ENCODE measurements at regions not wholly inside any gene's neighbourhood (a gene's known extent, or its start where the extent isn't known, plus 50 kb on each side); places are given as distances from the start of the nearest gene placed in this dataset.
"Not testable (repeated sequence)": the region's sequence is repeated elsewhere in the genome, so short reads cannot be mapped to it uniquely, and the experiment has no call there.

DNA sequence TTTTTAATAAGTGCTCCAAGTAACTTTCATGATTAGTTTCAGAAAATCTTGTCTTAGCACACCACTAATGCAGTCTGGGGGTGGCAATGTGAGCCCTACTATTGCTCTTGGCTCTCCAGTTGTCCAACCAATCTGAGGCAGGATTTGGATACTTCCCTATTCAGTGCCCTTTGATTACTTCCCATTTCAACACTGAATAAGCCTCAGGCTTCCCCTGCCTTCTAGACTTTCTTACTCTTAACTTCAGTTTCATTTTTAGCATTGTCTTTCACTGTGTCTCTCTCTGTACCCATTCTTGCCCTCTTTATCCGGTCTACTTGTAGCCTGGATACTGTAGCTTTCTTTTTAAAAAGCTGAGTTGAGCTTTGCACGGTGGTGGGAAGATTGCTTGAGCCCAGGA, 186.1 kb downstream of the C9orf152 start:
- no peaks in the 10 kb centered on the region for H3K36me3 ChIP-seq (ENCODE audit: insufficient read depth, low read length)
- H3K4me3 ChIP-seq (ENCODE audit: low read length), result no peak overlapping the region
- H3K9me3 ChIP-seq (ENCODE audit: low read length), result no peaks in the 10 kb centered on the region
- no peaks in the 10 kb centered on the region for H3K27me3 ChIP-seq (ENCODE audit: insufficient read depth, low read length)
- no peak overlapping the region for H2AFZ ChIP-seq (ENCODE audit: low read depth, low read length)
- H3K4me1 ChIP-seq (ENCODE audit: insufficient read depth, low read length), result peaks cover 2% of the 10 kb centered on the region

DNA sequence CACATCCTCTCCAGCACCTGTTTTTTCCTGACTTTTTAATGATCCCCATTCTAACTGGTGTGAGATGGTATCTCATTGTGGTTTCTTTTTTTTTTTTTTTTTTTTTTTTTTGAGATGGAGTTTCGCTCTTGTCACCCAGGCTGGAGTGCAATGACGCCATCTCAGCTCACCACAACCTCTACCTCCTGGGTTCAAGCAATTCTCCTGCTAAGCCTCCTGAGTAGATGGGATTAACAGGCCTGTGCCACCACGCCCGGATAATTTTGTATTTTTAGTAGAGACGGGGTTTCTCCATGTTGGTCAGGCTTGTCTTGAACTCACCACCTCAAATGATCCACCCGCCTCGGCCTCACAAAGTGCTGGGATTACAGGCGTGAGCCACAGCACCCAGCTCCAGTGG, 184.7 kb downstream of the C9orf152 start:
- peaks cover 14% of the 10 kb centered on the region for H3K4me1 ChIP-seq (ENCODE audit: insufficient read depth, low read length)
- not testable (repeated sequence) for H3K27me3 ChIP-seq (ENCODE audit: insufficient read depth, low read length); H3K4me3 ChIP-seq (ENCODE audit: low read length); H3K36me3 ChIP-seq (ENCODE audit: insufficient read depth, low read length); H3K9me3 ChIP-seq (ENCODE audit: low read length); H2AFZ ChIP-seq (ENCODE audit: low read depth, low read length)

DNA sequence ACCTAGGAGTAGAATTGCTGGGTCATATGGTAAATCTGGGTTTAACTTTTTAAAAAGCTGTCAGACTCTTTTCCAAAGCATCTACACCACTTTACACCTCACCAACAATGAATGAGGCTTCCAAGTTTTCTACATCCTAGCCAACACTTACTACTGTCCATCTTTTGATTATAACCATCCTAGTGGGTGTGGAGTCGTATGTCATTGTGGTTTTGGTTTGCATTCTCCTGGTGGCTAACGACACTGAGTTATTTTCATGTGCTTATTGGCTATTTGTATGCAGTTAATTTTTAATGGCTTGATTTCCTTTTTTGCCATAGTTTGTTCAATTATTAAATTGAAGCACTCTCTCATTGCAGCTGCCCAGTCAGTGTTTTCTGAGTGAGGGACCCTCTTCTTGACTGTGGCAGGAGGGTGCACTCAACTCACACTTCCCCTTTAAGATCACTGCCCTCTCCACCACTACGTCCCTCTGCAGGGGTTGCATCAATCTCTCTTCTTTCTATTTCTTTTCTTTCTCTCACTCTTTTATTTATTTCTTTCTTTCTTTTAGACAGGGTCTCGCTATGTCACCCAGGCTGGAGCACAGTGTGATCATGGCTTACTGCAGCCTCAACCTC, 182.3 kb downstream of the C9orf152 start:
- Histone ChIP-seq H3K9me3 (ENCODE audit: low read length) (no peaks in the 10 kb centered on the region), H3K27me3 (ENCODE audit: insufficient read depth, low read length) (no peaks in the 10 kb centered on the region), H2AFZ (ENCODE audit: low read depth, low read length) (no peak overlapping the region), H3K4me3 (ENCODE audit: low read length) (no peak overlapping the region), H3K4me1 (ENCODE audit: insufficient read depth, low read length) (peaks cover 29% of the 10 kb centered on the region), H3K36me3 (ENCODE audit: insufficient read depth, low read length) (no peaks in the 10 kb centered on the region)

DNA sequence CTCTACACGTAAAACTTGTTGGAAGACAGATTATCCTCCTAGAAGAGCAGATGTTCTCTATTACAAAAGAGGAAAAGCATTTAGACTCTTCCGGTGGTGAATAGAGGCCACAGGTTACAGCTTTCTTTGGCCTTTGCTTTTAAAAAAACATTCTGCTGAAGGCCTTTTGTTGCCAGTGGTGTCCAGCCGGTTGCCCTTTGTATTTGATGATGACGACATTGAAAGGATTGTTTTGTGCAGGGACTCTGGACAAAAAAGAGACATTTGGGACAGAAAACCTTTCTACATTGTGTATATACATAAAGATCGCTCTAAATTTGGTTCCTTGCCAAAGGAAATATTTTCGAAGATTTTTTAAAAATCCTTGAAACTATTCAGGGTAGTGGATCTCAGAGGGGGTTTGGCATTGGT, 180.3 kb downstream of the C9orf152 start:
- H3K9me3 ChIP-seq (ENCODE audit: low read length), result no peaks in the 10 kb centered on the region
- H3K4me1 ChIP-seq (ENCODE audit: insufficient read depth, low read length), result peaks cover 29% of the 10 kb centered on the region
- no peak overlapping the region for H2AFZ ChIP-seq (ENCODE audit: low read depth, low read length)
- no peaks in the 10 kb centered on the region for H3K27me3 ChIP-seq (ENCODE audit: insufficient read depth, low read length)
- no peaks in the 10 kb centered on the region for H3K36me3 ChIP-seq (ENCODE audit: insufficient read depth, low read length)
- H3K4me3 ChIP-seq (ENCODE audit: low read length), result no peak overlapping the region

DNA sequence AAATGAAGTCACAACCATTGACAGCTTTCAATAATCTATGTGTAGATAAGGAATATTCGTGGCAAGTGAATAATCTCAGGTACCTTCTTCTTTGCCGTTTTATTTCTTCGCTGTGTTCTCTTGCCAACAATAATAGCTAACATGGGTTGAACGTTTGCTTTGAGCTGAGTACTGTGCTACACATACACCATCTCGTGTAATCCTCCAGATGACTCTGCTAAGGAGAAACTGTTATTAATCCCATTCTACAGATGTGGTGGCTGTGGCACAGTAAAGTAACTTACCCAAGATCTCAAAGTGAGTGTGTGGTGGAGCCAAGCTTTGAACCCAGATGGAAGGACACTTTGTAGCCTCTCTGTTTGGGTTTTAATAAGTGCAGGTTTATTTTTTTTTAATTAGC, 179.7 kb downstream of the C9orf152 start:
- Histone ChIP-seq H3K36me3 (ENCODE audit: insufficient read depth, low read length) (no peaks in the 10 kb centered on the region), H3K4me3 (ENCODE audit: low read length) (no peak overlapping the region), H3K4me1 (ENCODE audit: insufficient read depth, low read length) (peaks cover 29% of the 10 kb centered on the region), H2AFZ (ENCODE audit: low read depth, low read length) (no peak overlapping the region), H3K27me3 (ENCODE audit: insufficient read depth, low read length) (no peaks in the 10 kb centered on the region), H3K9me3 (ENCODE audit: low read length) (no peaks in the 10 kb centered on the region)

DNA sequence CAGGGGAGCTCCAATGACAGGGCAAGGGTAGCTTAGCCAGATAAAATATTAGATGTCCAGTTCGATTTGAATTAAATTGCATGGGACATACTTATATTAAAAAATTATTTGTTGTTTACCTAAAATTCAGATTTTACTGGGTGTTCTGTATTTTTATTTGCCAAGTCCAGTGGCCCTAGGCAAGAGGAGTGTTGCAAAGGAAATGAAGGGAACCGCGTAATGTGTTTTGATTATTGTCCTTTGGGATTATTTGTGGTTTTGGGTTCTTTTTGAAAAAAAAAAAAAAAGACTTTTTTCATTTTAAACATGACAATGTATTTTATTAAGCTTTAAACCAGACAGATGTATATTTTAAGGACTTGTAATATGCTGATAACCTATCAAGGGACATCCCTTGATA, 179.3 kb downstream of the C9orf152 start:
- no peaks in the 10 kb centered on the region for H3K27me3 ChIP-seq (ENCODE audit: insufficient read depth, low read length)
- no peaks in the 10 kb centered on the region for H3K9me3 ChIP-seq (ENCODE audit: low read length)
- H3K36me3 ChIP-seq (ENCODE audit: insufficient read depth, low read length), result no peaks in the 10 kb centered on the region
- no peak overlapping the region for H2AFZ ChIP-seq (ENCODE audit: low read depth, low read length)
- H3K4me3 ChIP-seq (ENCODE audit: low read length), result no peak overlapping the region
- peaks cover 29% of the 10 kb centered on the region for H3K4me1 ChIP-seq (ENCODE audit: insufficient read depth, low read length)

DNA sequence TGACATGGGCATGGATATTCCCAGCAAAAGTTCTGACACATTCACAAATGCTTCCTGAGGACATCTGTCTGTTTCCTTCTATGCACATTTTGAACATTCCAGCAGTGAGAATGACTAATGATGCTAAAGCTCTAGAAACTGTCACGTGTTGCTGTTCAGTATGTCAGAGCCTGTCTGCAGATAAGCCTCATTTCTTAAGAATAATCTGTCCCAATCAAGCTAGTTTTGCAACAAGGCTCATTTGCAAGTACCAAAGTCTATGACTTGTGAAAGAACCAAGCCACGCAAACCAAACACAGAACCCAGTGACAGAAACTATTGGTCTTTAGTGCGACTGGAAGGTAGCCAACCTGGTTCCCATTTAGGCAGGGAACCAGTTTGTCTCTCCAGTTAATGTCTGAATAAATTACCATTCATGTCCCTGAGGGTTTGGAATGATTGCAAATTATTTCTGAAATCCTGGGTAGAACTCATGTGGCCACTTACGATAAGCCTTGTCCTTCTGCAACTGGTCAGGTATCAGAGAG, 178.5 kb downstream of the C9orf152 start:
- Histone ChIP-seq H3K4me3 (ENCODE audit: low read length) (no peak overlapping the region), H3K9me3 (ENCODE audit: low read length) (no peaks in the 10 kb centered on the region), H3K36me3 (ENCODE audit: insufficient read depth, low read length) (no peaks in the 10 kb centered on the region), H3K4me1 (ENCODE audit: insufficient read depth, low read length) (peaks cover 29% of the 10 kb centered on the region), H3K27me3 (ENCODE audit: insufficient read depth, low read length) (no peaks in the 10 kb centered on the region), H2AFZ (ENCODE audit: low read depth, low read length) (no peak overlapping the region)

DNA sequence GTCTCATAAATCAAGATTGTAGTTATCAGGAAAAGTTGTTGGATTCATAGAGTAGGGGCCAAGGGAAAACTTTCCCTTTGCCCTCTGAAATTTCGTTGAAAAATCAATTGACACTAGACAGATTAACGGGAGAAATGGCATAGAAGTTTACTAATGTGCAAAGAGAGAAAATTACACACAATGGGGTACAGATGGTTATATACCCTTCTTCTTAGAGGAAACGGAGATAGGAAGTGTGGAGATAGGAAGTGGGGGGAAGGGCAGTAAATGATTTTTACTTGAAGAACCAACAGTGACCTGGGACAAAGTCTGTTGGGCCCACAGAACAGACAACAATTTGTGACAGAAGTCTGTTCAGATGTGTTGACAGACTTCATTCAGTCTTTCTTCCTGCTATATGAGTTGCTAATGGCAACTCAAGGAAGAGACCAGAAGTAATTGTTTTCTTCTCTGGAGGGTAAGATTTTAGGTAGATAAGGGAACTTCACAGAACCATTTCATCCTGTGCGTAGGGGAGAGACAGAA, 177.9 kb downstream of the C9orf152 start:
- H3K4me3 ChIP-seq (ENCODE audit: low read length), result no peak overlapping the region
- no peaks in the 10 kb centered on the region for H3K9me3 ChIP-seq (ENCODE audit: low read length)
- peaks cover 29% of the 10 kb centered on the region for H3K4me1 ChIP-seq (ENCODE audit: insufficient read depth, low read length)
- no peak overlapping the region for H2AFZ ChIP-seq (ENCODE audit: low read depth, low read length)
- no peaks in the 10 kb centered on the region for H3K27me3 ChIP-seq (ENCODE audit: insufficient read depth, low read length)
- no peaks in the 10 kb centered on the region for H3K36me3 ChIP-seq (ENCODE audit: insufficient read depth, low read length)

DNA sequence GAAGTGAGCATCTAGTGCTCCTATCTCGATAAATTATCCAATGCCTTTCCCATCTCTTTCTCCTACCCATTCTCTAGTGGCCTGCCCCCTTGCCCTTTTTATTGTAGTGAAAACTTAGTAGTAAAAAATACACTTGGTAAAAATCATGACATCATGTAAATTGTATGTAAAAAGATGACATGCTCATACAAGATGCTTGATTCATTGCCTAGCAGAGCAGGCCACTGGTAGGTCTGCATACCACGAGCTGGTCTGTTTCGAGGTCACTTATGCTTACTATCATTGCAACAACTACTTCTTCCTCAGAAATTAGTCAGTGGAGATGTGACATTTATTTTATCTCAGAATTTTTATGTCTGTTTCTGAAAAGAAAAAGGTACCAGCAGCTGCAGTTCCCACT, 177.3 kb downstream of the C9orf152 start:
- Histone ChIP-seq H2AFZ (ENCODE audit: low read depth, low read length) (no peak overlapping the region), H3K36me3 (ENCODE audit: insufficient read depth, low read length) (no peaks in the 10 kb centered on the region), H3K9me3 (ENCODE audit: low read length) (no peaks in the 10 kb centered on the region), H3K27me3 (ENCODE audit: insufficient read depth, low read length) (no peaks in the 10 kb centered on the region), H3K4me3 (ENCODE audit: low read length) (no peak overlapping the region), H3K4me1 (ENCODE audit: insufficient read depth, low read length) (peaks cover 29% of the 10 kb centered on the region)

DNA sequence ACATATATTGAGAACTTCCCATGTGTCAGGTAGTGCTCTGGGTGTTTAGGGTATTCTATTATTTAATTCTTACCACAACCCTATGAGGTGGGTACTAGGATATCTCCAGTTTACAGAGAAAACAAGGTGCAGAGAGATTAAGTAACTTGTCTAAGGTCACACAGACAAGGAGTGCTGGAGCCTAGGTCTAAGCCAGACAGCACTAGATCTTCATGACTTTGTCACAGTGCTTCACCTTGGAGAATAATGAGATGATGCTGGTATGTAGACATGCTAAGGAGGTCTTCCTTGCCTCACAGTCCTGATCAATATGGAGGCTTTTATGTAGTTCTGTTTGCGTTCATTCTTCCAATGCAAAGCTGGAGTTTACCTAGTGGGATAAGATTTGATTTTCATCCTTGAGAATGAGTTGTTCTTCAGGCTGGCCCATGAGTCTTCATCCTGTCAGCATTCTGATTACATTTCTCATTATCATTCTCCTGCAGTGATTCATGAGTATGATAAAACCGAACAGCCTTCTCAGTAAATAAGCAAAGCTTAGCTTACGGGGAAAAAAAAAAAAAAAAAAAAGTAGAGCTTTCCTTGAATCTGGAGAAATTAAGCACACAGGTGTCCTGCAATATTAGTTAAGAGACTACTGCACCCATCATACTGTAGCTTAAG, 176.3 kb downstream of the C9orf152 start:
- H3K4me1 ChIP-seq (ENCODE audit: insufficient read depth, low read length), result peaks cover 29% of the 10 kb centered on the region
- H3K9me3 ChIP-seq (ENCODE audit: low read length), result no peaks in the 10 kb centered on the region
- no peak overlapping the region for H3K4me3 ChIP-seq (ENCODE audit: low read length)
- H3K27me3 ChIP-seq (ENCODE audit: insufficient read depth, low read length), result no peaks in the 10 kb centered on the region
- no peaks in the 10 kb centered on the region for H3K36me3 ChIP-seq (ENCODE audit: insufficient read depth, low read length)
- no peak overlapping the region for H2AFZ ChIP-seq (ENCODE audit: low read depth, low read length)

DNA sequence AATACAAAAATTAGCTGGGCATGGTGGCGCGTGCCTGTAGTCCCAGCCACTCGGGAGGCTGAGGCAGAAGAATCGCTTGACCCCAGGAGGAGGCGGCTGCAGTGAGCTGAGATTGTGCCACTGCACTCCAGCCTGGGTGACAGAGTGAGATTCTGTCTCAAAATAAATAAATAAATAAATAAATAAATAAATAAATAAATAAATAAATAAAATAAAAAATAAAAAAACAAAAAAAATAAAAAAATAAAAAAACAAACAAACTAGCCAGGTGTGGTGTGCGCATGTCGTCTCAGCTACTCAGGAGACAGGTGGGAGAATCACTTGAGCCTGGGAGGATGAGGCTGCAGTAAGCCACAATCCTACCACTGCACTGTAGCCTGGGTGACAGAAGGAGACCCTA, 175.4 kb downstream of the C9orf152 start:
- peaks cover 20% of the 10 kb centered on the region for H3K4me1 ChIP-seq (ENCODE audit: insufficient read depth, low read length)
- not testable (repeated sequence) for H3K36me3 ChIP-seq (ENCODE audit: insufficient read depth, low read length)

DNA sequence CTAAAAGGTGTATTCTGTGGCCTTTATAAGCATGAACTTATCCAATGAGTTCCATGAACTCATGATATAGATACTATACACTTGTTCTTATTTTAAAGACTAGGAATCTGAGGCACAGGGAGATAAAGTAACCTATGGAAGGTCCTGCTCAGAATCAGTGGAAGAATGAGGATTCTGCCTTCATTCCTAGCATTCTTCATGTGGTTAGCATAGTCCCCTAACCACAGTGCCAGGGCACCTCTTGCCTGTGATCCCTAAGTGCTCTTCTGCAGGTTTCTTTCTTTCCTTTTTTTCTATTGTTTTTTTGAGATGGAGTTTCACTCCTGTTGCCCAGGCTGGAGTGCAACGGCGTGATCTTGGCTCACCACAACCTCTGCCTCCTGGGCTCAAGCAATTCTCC, 174.1 kb downstream of the C9orf152 start:
- Histone ChIP-seq H3K27me3 (ENCODE audit: insufficient read depth, low read length) (no peaks in the 10 kb centered on the region), H3K9me3 (ENCODE audit: low read length) (no peaks in the 10 kb centered on the region), H3K4me3 (ENCODE audit: low read length) (no peak overlapping the region), H3K36me3 (ENCODE audit: insufficient read depth, low read length) (no peaks in the 10 kb centered on the region), H2AFZ (ENCODE audit: low read depth, low read length) (no peak overlapping the region), H3K4me1 (ENCODE audit: insufficient read depth, low read length) (peaks cover 12% of the 10 kb centered on the region)

More for the DNA sequence above, 175.4 kb downstream of the C9orf152 start:
- H3K4me3 ChIP-seq (ENCODE audit: low read length); H3K9me3 ChIP-seq (ENCODE audit: low read length); H3K27me3 ChIP-seq (ENCODE audit: insufficient read depth, low read length); H2AFZ ChIP-seq (ENCODE audit: low read depth, low read length): not testable (repeated sequence)

DNA sequence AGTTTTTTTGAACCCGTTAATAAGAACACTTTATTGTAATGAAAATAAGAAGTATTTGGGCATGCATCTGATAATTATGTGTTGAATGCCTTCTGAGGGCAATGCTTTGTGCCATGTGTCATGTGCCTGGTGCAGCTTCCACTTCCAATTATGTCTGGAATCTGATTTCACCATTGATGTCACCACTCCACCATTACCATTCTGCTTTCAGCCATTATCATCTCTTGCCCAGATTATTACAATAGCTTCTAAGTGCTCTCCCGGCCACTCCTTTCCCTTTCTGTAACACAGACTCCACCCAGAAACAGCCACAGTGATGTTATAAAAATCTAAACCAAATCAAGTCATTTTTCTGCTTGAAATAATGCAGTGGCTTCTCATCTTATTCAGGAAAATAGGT, 171.7 kb downstream of the C9orf152 start:
- Histone ChIP-seq H3K36me3 (ENCODE audit: insufficient read depth, low read length) (no peaks in the 10 kb centered on the region), H3K4me1 (ENCODE audit: insufficient read depth, low read length) (no peaks in the 10 kb centered on the region), H3K27me3 (ENCODE audit: insufficient read depth, low read length) (no peaks in the 10 kb centered on the region), H2AFZ (ENCODE audit: low read depth, low read length) (no peak overlapping the region), H3K4me3 (ENCODE audit: low read length) (no peak overlapping the region), H3K9me3 (ENCODE audit: low read length) (no peaks in the 10 kb centered on the region)

Data from neuron (in vitro differentiated cells).